ENCODE measurements at regions not wholly inside any gene's neighbourhood (a gene's known extent, or its start where the extent isn't known, plus 50 kb on each side); places are given as distances from the start of the nearest gene placed in this dataset.

DNA sequence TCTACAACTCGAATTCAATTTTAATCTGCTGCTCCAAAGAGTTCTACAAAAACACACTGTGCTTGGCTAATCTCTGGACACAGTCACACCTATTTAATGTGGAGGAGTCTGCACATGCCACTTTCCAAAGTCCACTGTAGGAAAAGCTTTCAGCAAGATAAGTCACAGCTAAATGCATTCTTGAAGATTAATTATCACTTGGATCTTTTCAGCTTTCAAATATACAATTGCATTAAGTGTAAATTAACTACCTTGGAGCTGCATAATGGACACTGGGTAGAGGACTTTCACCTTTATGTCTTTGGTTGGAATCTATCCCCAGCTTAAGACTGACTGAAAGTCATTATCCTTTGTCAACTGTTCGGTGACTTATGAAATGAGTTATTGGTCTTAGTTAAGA lies 565.1 kb downstream of the PIK3C3 start:
- H3K4me3 ChIP-seq (ENCODE audit: severe bottlenecking): no peak overlapping the region
- peaks cover 3% of the 10 kb centered on the region for H3K27me3 ChIP-seq (ENCODE audit: insufficient read depth, poor library complexity, severe bottlenecking)
- H3K9me3 ChIP-seq (ENCODE audit: severe bottlenecking): no peaks in the 10 kb centered on the region
- no peak for DNase-seq (ENCODE audit: low spot score)
- TF ChIP-seq, protein P1, sequence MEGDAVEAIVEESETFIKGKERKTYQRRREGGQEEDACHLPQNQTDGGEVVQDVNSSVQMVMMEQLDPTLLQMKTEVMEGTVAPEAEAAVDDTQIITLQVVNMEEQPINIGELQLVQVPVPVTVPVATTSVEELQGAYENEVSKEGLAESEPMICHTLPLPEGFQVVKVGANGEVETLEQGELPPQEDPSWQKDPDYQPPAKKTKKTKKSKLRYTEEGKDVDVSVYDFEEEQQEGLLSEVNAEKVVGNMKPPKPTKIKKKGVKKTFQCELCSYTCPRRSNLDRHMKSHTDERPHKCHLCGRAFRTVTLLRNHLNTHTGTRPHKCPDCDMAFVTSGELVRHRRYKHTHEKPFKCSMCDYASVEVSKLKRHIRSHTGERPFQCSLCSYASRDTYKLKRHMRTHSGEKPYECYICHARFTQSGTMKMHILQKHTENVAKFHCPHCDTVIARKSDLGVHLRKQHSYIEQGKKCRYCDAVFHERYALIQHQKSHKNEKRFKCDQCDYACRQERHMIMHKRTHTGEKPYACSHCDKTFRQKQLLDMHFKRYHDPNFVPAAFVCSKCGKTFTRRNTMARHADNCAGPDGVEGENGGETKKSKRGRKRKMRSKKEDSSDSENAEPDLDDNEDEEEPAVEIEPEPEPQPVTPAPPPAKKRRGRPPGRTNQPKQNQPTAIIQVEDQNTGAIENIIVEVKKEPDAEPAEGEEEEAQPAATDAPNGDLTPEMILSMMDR (IDR thresholded peaks at IDR 0.05; ENCODE audit: poor library complexity, severe bottlenecking): no peak
- ATAC-seq (ENCODE audit: low read depth): no peak
- H3K4me1 ChIP-seq (ENCODE audit: insufficient read depth, poor library complexity, severe bottlenecking): no peaks in the 10 kb centered on the region
- no peak overlapping the region for H3K27ac ChIP-seq (ENCODE audit: poor library complexity, severe bottlenecking)
- no peaks in the 10 kb centered on the region for H3K36me3 ChIP-seq (ENCODE audit: low read depth)

DNA sequence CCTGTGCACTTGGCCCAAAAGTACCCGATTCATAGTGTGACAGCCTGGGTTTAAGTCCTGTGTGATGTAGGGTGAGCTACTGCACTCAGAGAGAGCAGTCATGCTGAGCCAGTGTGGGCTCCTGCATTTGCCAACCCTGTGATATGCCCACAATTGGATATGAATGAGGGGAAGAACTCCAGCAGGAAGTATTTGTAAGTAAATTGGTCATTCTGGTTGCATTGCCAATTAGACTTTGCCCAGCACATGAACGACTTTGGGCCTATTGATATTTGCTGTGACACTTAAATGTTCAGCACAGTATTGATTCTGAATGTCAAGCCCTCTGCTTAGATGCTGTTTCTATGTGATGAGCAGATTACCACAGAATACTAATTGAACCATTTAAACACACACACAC lies 570.9 kb downstream of the PIK3C3 start:
- ATAC-seq (ENCODE audit: low read depth) (no peak), DNase-seq (ENCODE audit: low spot score) (no peak)
- no peak overlapping the region for H3K4me3 ChIP-seq (ENCODE audit: severe bottlenecking)
- H3K9me3 ChIP-seq (ENCODE audit: severe bottlenecking): no peaks in the 10 kb centered on the region
- TF ChIP-seq, protein P1 (IDR thresholded peaks at IDR 0.05; ENCODE audit: poor library complexity, severe bottlenecking): no peak
- H3K36me3 ChIP-seq (ENCODE audit: low read depth): no peaks in the 10 kb centered on the region
- peaks cover 3% of the 10 kb centered on the region for H3K27me3 ChIP-seq (ENCODE audit: insufficient read depth, poor library complexity, severe bottlenecking)
- H3K27ac ChIP-seq (ENCODE audit: poor library complexity, severe bottlenecking): no peak overlapping the region
- no peaks in the 10 kb centered on the region for H3K4me1 ChIP-seq (ENCODE audit: insufficient read depth, poor library complexity, severe bottlenecking)

DNA sequence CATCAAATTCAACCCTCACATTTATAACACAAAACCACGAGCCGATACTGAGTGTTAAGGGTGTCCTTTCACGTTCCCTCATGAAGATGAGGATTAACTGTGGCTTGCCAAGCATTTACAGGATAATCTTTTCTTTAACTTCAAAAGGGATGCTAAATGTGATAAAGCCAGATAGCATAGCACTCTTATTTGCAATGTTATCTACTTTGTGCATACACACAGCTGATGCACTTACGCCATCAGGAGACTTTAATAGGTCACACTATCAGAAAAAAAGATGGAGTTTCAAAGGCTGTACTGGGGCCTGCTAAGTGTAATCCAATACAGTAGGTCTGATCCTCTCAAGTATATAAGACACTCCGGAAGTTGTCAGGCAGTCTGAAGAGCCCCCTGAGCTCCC lies 572.7 kb downstream of the PIK3C3 start:
- no peaks in the 10 kb centered on the region for H3K36me3 ChIP-seq (ENCODE audit: low read depth)
- ATAC-seq (ENCODE audit: low read depth) (no peak), DNase-seq (ENCODE audit: low spot score) (no peak)
- H3K4me1 ChIP-seq (ENCODE audit: insufficient read depth, poor library complexity, severe bottlenecking): no peaks in the 10 kb centered on the region
- no peaks in the 10 kb centered on the region for H3K9me3 ChIP-seq (ENCODE audit: severe bottlenecking)
- H3K27me3 ChIP-seq (ENCODE audit: insufficient read depth, poor library complexity, severe bottlenecking): no peaks in the 10 kb centered on the region
- H3K27ac ChIP-seq (ENCODE audit: poor library complexity, severe bottlenecking): no peak overlapping the region
- no peak overlapping the region for H3K4me3 ChIP-seq (ENCODE audit: severe bottlenecking)
- TF ChIP-seq, protein P1 (IDR thresholded peaks at IDR 0.05; ENCODE audit: poor library complexity, severe bottlenecking): no peak

DNA sequence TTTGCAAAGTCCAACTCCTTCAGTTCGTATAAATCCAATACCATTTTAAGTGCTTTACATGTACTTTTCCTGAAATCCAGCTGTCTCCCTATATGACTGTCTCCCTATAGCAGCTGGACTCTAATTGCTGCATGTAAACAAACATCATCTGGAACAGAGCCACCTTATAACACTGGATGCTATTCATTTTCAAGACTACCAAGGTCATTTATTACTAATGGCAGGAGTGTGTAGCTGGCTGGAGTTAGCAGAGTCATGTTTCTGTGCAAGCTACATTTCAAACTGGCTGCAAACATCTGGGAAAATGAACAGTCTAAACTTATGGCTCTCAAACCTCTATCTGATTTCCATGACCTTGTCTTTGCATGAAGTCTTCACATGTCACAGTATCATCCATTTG lies 575.2 kb downstream of the PIK3C3 start:
- H3K4me1 ChIP-seq (ENCODE audit: insufficient read depth, poor library complexity, severe bottlenecking): no peaks in the 10 kb centered on the region
- no peak overlapping the region for H3K27ac ChIP-seq (ENCODE audit: poor library complexity, severe bottlenecking)
- DNase-seq (ENCODE audit: low spot score) (no peak), ATAC-seq (ENCODE audit: low read depth) (no peak)
- H3K27me3 ChIP-seq (ENCODE audit: insufficient read depth, poor library complexity, severe bottlenecking): no peaks in the 10 kb centered on the region
- TF ChIP-seq, protein P1 (IDR thresholded peaks at IDR 0.05; ENCODE audit: poor library complexity, severe bottlenecking): no peak
- no peaks in the 10 kb centered on the region for H3K9me3 ChIP-seq (ENCODE audit: severe bottlenecking)
- H3K4me3 ChIP-seq (ENCODE audit: severe bottlenecking): no peak overlapping the region
- H3K36me3 ChIP-seq (ENCODE audit: low read depth): no peaks in the 10 kb centered on the region

DNA sequence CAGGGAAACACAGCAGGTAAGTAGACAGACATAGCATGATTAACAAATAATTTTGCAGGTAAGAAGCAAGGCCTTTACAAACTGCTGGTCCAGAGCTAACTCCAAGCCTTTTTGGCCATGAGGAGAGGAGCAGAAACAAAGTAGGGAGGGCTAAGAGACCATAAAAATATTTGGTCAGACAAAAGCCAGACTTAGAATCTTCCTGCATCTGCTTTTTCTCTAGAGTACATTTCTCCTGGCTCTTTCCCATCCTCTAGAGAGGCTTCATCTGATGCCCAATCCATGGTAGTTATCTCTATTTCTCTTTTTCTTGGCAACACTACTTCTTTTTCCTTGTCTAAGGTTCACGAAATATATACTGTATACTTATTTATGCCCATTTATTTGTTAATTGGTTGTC lies 577.1 kb downstream of the PIK3C3 start:
- Histone ChIP-seq H3K4me3 (ENCODE audit: severe bottlenecking) (no peak overlapping the region), H3K9me3 (ENCODE audit: severe bottlenecking) (no peaks in the 10 kb centered on the region), H3K36me3 (ENCODE audit: low read depth) (no peaks in the 10 kb centered on the region), H3K27me3 (ENCODE audit: insufficient read depth, poor library complexity, severe bottlenecking) (no peaks in the 10 kb centered on the region), H3K27ac (ENCODE audit: poor library complexity, severe bottlenecking) (no peak overlapping the region), H3K4me1 (ENCODE audit: insufficient read depth, poor library complexity, severe bottlenecking) (no peaks in the 10 kb centered on the region)
- TF ChIP-seq, protein P1 (IDR thresholded peaks at IDR 0.05; ENCODE audit: poor library complexity, severe bottlenecking): no peak
- ATAC-seq (ENCODE audit: low read depth) (no peak), DNase-seq (ENCODE audit: low spot score) (no peak)
